Left renal cortex interstitium (tissue), 4 donors: ENCODE measurements at regions not wholly inside any gene's neighbourhood (a gene's known extent, or its start where the extent isn't known, plus 50 kb on each side); places are given as distances from the start of the nearest gene placed in this dataset.

ENCODE experiments used
- DNase-seq, 4 donors: peaks; one replicate each; pipeline ENCODE4 v3.0.0-alpha.2; 2013; ENCODE audit warnings: low read depth in 4 of 4, low spot score in 2 of 4, missing footprints in 1 of 4

GRCh38 chr10:125226823-125227222, 66.5 kb upstream of the CTBP2 start:
- no peak for DNase-seq

GRCh38 chr10:125226005-125226404, 65.6 kb upstream of the CTBP2 start:
- DNase-seq: no peak

- DNase-seq: no peak
These were observed 64.7 kb upstream of the CTBP2 start for GRCh38 chr10:125225051-125225450.

- no peak for DNase-seq
These were observed 62.3 kb upstream of the CTBP2 start for GRCh38 chr10:125222515-125223308.

- DNase-seq: no peak
These were observed 61.4 kb upstream of the CTBP2 start for GRCh38 chr10:125221716-125222115.

- no peak for DNase-seq
These were observed 59.4 kb upstream of the CTBP2 start for GRCh38 chr10:125219776-125220175.

- DNase-seq: no peak
These were observed 58.6 kb upstream of the CTBP2 start for GRCh38 chr10:125218967-125219366.

GRCh38 chr10:125217990-125218675, 57.8 kb upstream of the CTBP2 start:
- no peak for DNase-seq

- no peak for DNase-seq
These were observed 56.5 kb upstream of the CTBP2 start for GRCh38 chr10:125216861-125217260.

- DNase-seq: no peak
These were observed 55.9 kb upstream of the CTBP2 start for GRCh38 chr10:125216309-125216708.

GRCh38 chr10:125214283-125214570, 53.9 kb upstream of the CTBP2 start:
- no peak for DNase-seq

- no peak for DNase-seq
These were observed 53.3 kb upstream of the CTBP2 start for GRCh38 chr10:125213541-125214282.

- no peak for DNase-seq
These were observed 51.9 kb upstream of the CTBP2 start for GRCh38 chr10:125212150-125212809.
